ENCODE measurements at regions not wholly inside any gene's neighbourhood (a gene's known extent, or its start where the extent isn't known, plus 50 kb on each side); places are given as distances from the start of the nearest gene placed in this dataset. TPM values are rescaled to one million over a fixed set of nuclear protein-coding genes. Genes with fewer than 3 reads are reported as not detected.

- POLR2A ChIA-PET: no interaction called here
- FAIRE-seq (no peak), DNase-seq (ENCODE audit: low read depth, low spot score) (no peak)
- Histone ChIP-seq H2AFZ (ENCODE audit: low read depth, low read length) (no peak overlapping the region), H3K4me3 (replicated peaks in 1 of 3; ENCODE audit: insufficient read depth in 1 of 3, low read depth in 1 of 3, low read length in 3 of 3) (no peak overlapping the region), H3K4me1 (ENCODE audit: control insufficient read depth, extremely low read depth, insufficient read depth, low read length) (no peaks in the 10 kb centered on the region), H3K9me1 (replicated peaks; ENCODE audit: control insufficient read depth, extremely low read depth, insufficient read depth, low read length) (no peaks in the 10 kb centered on the region), H3K36me3 (ENCODE audit: control insufficient read depth in 2 of 2, extremely low read depth in 1 of 2, insufficient read depth in 2 of 2, low read length in 2 of 2) (no peaks in the 10 kb centered on the region), H3K27ac (ENCODE audit: insufficient read depth, low read depth, low read length) (no peak overlapping the region), H3K9me3 (replicated peaks; ENCODE audit: control insufficient read depth, insufficient read depth, low read length) (peaks cover 4% of the 10 kb centered on the region), H3K4me2 (ENCODE audit: insufficient read depth, low read length) (no peak overlapping the region), H4K20me1 (replicated peaks; ENCODE audit: control insufficient read depth, extremely low read depth, insufficient read depth, low read length) (no peaks in the 10 kb centered on the region), H3K79me2 (ENCODE audit: control insufficient read depth, insufficient read depth, low read length) (no peaks in the 10 kb centered on the region), H3K9ac (replicated peaks; ENCODE audit: extremely low read depth, insufficient read depth, low read length) (no peak overlapping the region), H3K27me3 (ENCODE audit: control insufficient read depth in 2 of 2, insufficient read depth in 2 of 2, low read length in 2 of 2) (no peaks in the 10 kb centered on the region)
- dilution Hi-C loops (cut with MboI; ENCODE audit: extremely low pct_ligation_motif_present, low sequenced_read_pairs): no loop called here
- BruUV-seq (replicated peaks): no TSS peak
- intact Hi-C loops (cut with micrococcal nuclease): no loop called here
- TF ChIP-seq MYC (IDR thresholded peaks at IDR 0.05; ENCODE audit: low read depth, low read length): no peak
- no peak for TF ChIP-seq CTCF (IDR thresholded peaks at IDR 0.05; ENCODE audit: extremely low read depth in 1 of 2, insufficient read depth in 1 of 2, low read depth in 1 of 2, low read length in 2 of 2)
- no peak for TF ChIP-seq MAX (IDR thresholded peaks at IDR 0.05; ENCODE audit: insufficient read depth, insufficient read length)
- no peak for TF ChIP-seq GATA2 (IDR thresholded peaks at IDR 0.05; ENCODE audit: insufficient read depth, insufficient read length, low read depth, low read length)
- CTCF ChIA-PET: no interaction called here
Measured at GRCh38 chr5:179397516-179397915, 52.3 kb upstream of the ADAMTS2 start.

Small RNAs in the stretch of these regions (small RNA-seq; reads per million reads assigned to genes)
- gene RF00015 (ENCODE audit: insufficient read depth, insufficient read length, low read depth, low replicate concordance): not detected

All from endothelial cell of umbilical vein (primary cell).